Lower lobe of right lung (tissue), 2 donors: ENCODE measurements at regions not wholly inside any gene's neighbourhood (a gene's known extent, or its start where the extent isn't known, plus 50 kb on each side); places are given as distances from the start of the nearest gene placed in this dataset.

Source experiments
- ATAC-seq, 2 donors: fragments of 200-7000 bp; cut with Tn5 transposase; one replicate each; pipeline ENCODE4 v1.9.1; 2020 to 2022; ENCODE audit warnings: mild to moderate bottlenecking in 2 of 2, moderate library complexity in 2 of 2
- DNase-seq: peaks from one replicate; pipeline ENCODE4 v3.0.0-alpha.2; 2020
- H3K27ac ChIP-seq: fragments of 200-600 bp; one replicate; pipeline ENCODE4 v1.8.0; 2022
- H3K27me3 ChIP-seq: fragments of 200-600 bp; one replicate; pipeline ENCODE4 v1.8.0; 2022; ENCODE audit warnings: low read depth
- H3K36me3 ChIP-seq: fragments of 200-600 bp; one replicate; pipeline ENCODE4 v1.8.0; 2022; ENCODE audit warnings: mild to moderate bottlenecking
- H3K4me1 ChIP-seq: fragments of 200-600 bp; one replicate; pipeline ENCODE4 v1.8.0; 2022
- H3K4me3 ChIP-seq: fragments of 200-600 bp; one replicate; pipeline ENCODE4 v1.8.0; 2022; ENCODE audit warnings: mild to moderate bottlenecking
- H3K9me3 ChIP-seq: fragments of 200-600 bp; one replicate; pipeline ENCODE4 v1.8.0; 2022
- CTCF ChIP-seq: fragments of 200-600 bp; IDR thresholded peaks from one replicate; pipeline ENCODE4 v1.8.0; 2022; ENCODE audit warnings: antibody characterized with exemption, mild to moderate bottlenecking
- intact Hi-C: fragments of 100-400 bp; cut with DNase I; formaldehyde crosslinking; loops from one replicate; pipeline ENCODE4 v1.11.0; 2022
- donor health status: DM: no; HTN: yes; CAD: no; lungs with severe emphysema.

GRCh38 chr21:15932726-15933125, 202.9 kb downstream of the USP25 start:
- intact Hi-C loops: no loop called here
- Histone ChIP-seq H3K36me3 (no peaks in the 10 kb centered on the region), H3K4me1 (no peaks in the 10 kb centered on the region), H3K27ac (no peak overlapping the region), H3K27me3 (no peaks in the 10 kb centered on the region), H3K9me3 (no peaks in the 10 kb centered on the region), H3K4me3 (no peak overlapping the region)
- ATAC-seq (no peak), DNase-seq (no peak)
- no peak for TF ChIP-seq CTCF

- no peak for TF ChIP-seq CTCF
- H3K27ac ChIP-seq: no peak overlapping the region
- intact Hi-C loops: no loop called here
- no peaks in the 10 kb centered on the region for H3K27me3 ChIP-seq
- ATAC-seq (no peak), DNase-seq (no peak)
- H3K4me1 ChIP-seq: no peaks in the 10 kb centered on the region
- no peaks in the 10 kb centered on the region for H3K9me3 ChIP-seq
- H3K4me3 ChIP-seq: no peak overlapping the region
- H3K36me3 ChIP-seq: no peaks in the 10 kb centered on the region
These were observed 205.7 kb downstream of the USP25 start for GRCh38 chr21:15935530-15935929.

GRCh38 chr21:15943009-15943666, 213.4 kb downstream of the USP25 start:
- no peak for DNase-seq
- ATAC-seq: no peak

DNA sequence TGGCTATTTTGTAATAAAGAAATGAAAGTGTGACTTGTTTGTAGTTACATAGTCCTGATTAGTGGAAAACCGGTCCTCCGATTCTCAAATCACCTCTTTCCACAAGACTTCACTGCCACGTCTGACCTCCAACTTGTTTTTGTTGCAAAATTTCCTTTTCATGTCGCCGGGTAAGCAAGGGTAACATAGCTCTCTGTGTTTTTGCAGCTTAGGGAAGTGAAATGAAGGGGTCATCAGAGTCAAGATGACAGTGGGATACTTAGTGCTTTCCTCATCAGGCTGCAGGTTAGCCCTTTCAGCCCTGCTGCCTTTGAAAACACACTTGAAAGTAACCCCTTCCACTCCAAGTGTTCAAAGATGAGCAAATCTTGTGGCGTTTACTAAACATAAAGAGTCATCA, 217.9 kb downstream of the USP25 start:
- TF ChIP-seq CTCF: no peak
- H3K27me3 ChIP-seq: no peaks in the 10 kb centered on the region
- no peak for ATAC-seq
- no peaks in the 10 kb centered on the region for H3K36me3 ChIP-seq
- H3K4me1 ChIP-seq: no peaks in the 10 kb centered on the region
- no peak overlapping the region for H3K27ac ChIP-seq
- H3K4me3 ChIP-seq: no peak overlapping the region
- DNase-seq: no peak
- intact Hi-C loops: no loop called here
- peaks cover 2% of the 10 kb centered on the region for H3K9me3 ChIP-seq

More at GRCh38 chr21:15943009-15943666, 213.4 kb downstream of the USP25 start:
- Histone ChIP-seq H3K36me3 (no peaks in the 10 kb centered on the region), H3K9me3 (no peaks in the 10 kb centered on the region), H3K27me3 (no peaks in the 10 kb centered on the region), H3K4me3 (no peak overlapping the region), H3K27ac (no peak overlapping the region), H3K4me1 (no peaks in the 10 kb centered on the region)
- intact Hi-C loops: no loop called here
- no peak for TF ChIP-seq CTCF

- ATAC-seq (no peak), DNase-seq (no peak)
These were observed 223.9 kb downstream of the USP25 start for GRCh38 chr21:15953551-15954116.

More at GRCh38 chr21:15953551-15954116, 223.9 kb downstream of the USP25 start:
- Histone ChIP-seq H3K27ac (no peak overlapping the region), H3K4me3 (no peak overlapping the region), H3K36me3 (no peaks in the 10 kb centered on the region), H3K4me1 (no peaks in the 10 kb centered on the region), H3K9me3 (peaks cover 23% of the 10 kb centered on the region), H3K27me3 (no peaks in the 10 kb centered on the region)
- TF ChIP-seq CTCF: no peak
- intact Hi-C loops: no loop called here
